Mammary epithelial cell (primary cell): ENCODE measurements at regions not wholly inside any gene's neighbourhood (a gene's known extent, or its start where the extent isn't known, plus 50 kb on each side); places are given as distances from the start of the nearest gene placed in this dataset.

Experiments
- CTCF ChIP-seq, 2 donors: IDR thresholded peaks in 1 of 2; conservative IDR thresholded peaks in 1 of 2; 2 replicates each; pipeline ENCODE4 v1.5.1; 2011 to 2012; ENCODE audit warnings: inconsistent platforms in 2 of 2, low read length in 2 of 2, mild to moderate bottlenecking in 2 of 2, control low read depth in 1 of 2, low read depth in 1 of 2; ENCODE audit not compliant: insufficient read depth in 1 of 2; ENCODE audit errors: extremely low read depth in 1 of 2
- EZH2 ChIP-seq: IDR thresholded peaks from 2 replicates; pipeline ENCODE4 v1.6.1; 2012; ENCODE audit warnings: low read length, inconsistent platforms, borderline replicate concordance

- TF ChIP-seq CTCF (conservative IDR thresholded peaks at IDR 0.05 in 1 of 2, IDR thresholded peaks at IDR 0.05 in 1 of 2; ENCODE audit: extremely low read depth in 1 of 2, insufficient read depth in 1 of 2, low read depth in 1 of 2, low read length in 2 of 2) (no peak), EZH2 (no peak)
Measured at GRCh38 chr1:112341986-112342385, 54.0 kb upstream of the CTTNBP2NL start.
